ENCODE measurements at regions not wholly inside any gene's neighbourhood (a gene's known extent, or its start where the extent isn't known, plus 50 kb on each side); places are given as distances from the start of the nearest gene placed in this dataset.

DNA sequence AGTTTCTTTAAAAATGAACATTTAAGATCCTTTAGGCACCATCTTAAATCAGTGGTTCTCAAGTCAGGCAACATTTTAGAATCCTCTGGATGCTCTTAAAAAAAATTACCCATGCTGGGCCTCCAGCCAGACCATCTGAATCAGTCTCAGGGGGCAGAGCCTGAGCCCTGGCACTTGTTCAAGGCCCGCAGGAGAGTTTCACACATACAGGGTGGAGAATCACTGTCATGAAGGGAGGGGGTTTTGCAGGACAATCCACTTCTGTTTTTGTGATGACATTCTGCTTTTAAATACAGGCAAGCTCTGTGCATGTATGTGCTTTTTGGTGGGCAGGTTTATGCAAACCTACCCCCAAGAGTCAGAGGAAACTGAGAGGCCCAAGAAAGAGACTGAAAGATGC, 268.6 kb downstream of the SEC23IP start:
- TF ChIP-seq, protein P1, sequence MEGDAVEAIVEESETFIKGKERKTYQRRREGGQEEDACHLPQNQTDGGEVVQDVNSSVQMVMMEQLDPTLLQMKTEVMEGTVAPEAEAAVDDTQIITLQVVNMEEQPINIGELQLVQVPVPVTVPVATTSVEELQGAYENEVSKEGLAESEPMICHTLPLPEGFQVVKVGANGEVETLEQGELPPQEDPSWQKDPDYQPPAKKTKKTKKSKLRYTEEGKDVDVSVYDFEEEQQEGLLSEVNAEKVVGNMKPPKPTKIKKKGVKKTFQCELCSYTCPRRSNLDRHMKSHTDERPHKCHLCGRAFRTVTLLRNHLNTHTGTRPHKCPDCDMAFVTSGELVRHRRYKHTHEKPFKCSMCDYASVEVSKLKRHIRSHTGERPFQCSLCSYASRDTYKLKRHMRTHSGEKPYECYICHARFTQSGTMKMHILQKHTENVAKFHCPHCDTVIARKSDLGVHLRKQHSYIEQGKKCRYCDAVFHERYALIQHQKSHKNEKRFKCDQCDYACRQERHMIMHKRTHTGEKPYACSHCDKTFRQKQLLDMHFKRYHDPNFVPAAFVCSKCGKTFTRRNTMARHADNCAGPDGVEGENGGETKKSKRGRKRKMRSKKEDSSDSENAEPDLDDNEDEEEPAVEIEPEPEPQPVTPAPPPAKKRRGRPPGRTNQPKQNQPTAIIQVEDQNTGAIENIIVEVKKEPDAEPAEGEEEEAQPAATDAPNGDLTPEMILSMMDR (IDR thresholded peaks at IDR 0.05; ENCODE audit: insufficient read depth, low read length), result no peak
- no peak for TF ChIP-seq GABPA (IDR thresholded peaks at IDR 0.05; ENCODE audit: low read depth)

All from HL-60 (cell line).